ENCODE measurements at regions not wholly inside any gene's neighbourhood (a gene's known extent, or its start where the extent isn't known, plus 50 kb on each side); places are given as distances from the start of the nearest gene placed in this dataset.

- Histone ChIP-seq H3K27me3 (ENCODE audit: insufficient read depth in 3 of 3, low read length in 2 of 3) (peaks cover 0 to 5% (median 0%) of the 10 kb centered on the region in 3 donors), H3K4me3 (no peak overlapping the region), H3K27ac (no peak overlapping the region), H3K9me3 (no peaks in the 10 kb centered on the region), H3K36me3 (ENCODE audit: insufficient read depth in 1 of 2, low read depth in 1 of 2) (no peaks in the 10 kb centered on the region), H3K4me1 (no peaks in the 10 kb centered on the region)
- intact Hi-C loops (cut with DNase I), result no loop called here
- DNase-seq, result no peak
- WGBS, 3 donors, result 84 to 85% (median 85%) methylated on average over 5 of the region's 5 CpGs
- no peak for TF ChIP-seq CTCF (IDR thresholded peaks at IDR 0.05)
- ATAC-seq, result no peak
These were observed 116.3 kb upstream of the ERG start for GRCh38 chr21:38614558-38614957.

- Histone ChIP-seq H3K27me3 (ENCODE audit: insufficient read depth in 3 of 3, low read length in 2 of 3) (peaks cover 0 to 3% (median 0%) of the 10 kb centered on the region in 3 donors), H3K9me3 (no peaks in the 10 kb centered on the region), H3K36me3 (ENCODE audit: insufficient read depth in 1 of 2, low read depth in 1 of 2) (no peaks in the 10 kb centered on the region), H3K4me3 (no peak overlapping the region), H3K27ac (no peak overlapping the region), H3K4me1 (no peaks in the 10 kb centered on the region)
- TF ChIP-seq CTCF (IDR thresholded peaks at IDR 0.05), result no peak
- intact Hi-C loops (cut with DNase I), result no loop called here
- WGBS, 3 donors, result 64 to 80% (median 67%) methylated on average over 2 of the region's 2 CpGs
- no peak for DNase-seq
- no peak for ATAC-seq
These were observed 121.2 kb upstream of the ERG start for GRCh38 chr21:38619480-38619879.

- H3K4me1 ChIP-seq, result no peaks in the 10 kb centered on the region
- H3K9me3 ChIP-seq, result no peaks in the 10 kb centered on the region
- no peak overlapping the region for H3K4me3 ChIP-seq
- peak in 2 of 4 donors; percentile 28 to 37 for ATAC-seq
- no peak for TF ChIP-seq CTCF (IDR thresholded peaks at IDR 0.05)
- no peaks in the 10 kb centered on the region for H3K27me3 ChIP-seq (ENCODE audit: insufficient read depth in 3 of 3, low read length in 2 of 3)
- intact Hi-C loops (cut with DNase I), result no loop called here
- H3K36me3 ChIP-seq (ENCODE audit: insufficient read depth in 1 of 2, low read depth in 1 of 2), result no peaks in the 10 kb centered on the region
- H3K27ac ChIP-seq, result no peak overlapping the region
- DNase-seq, result peak; percentile 65 to 70
- WGBS, 3 donors, result 20 to 31% (median 21%) methylated on average over 9 of the region's 9 CpGs
These were observed 121.8 kb upstream of the ERG start for GRCh38 chr21:38619992-38620479.

- WGBS, 3 donors, result 92 to 98% (median 95%) methylated on average over 3 of the region's 3 CpGs
- Histone ChIP-seq H3K27me3 (ENCODE audit: insufficient read depth in 3 of 3, low read length in 2 of 3) (no peaks in the 10 kb centered on the region), H3K9me3 (no peaks in the 10 kb centered on the region), H3K4me3 (no peak overlapping the region), H3K36me3 (ENCODE audit: insufficient read depth in 1 of 2, low read depth in 1 of 2) (no peaks in the 10 kb centered on the region), H3K4me1 (no peaks in the 10 kb centered on the region), H3K27ac (no peak overlapping the region)
- ATAC-seq (no peak), DNase-seq (no peak)
- TF ChIP-seq CTCF (IDR thresholded peaks at IDR 0.05), result no peak
- intact Hi-C loops (cut with DNase I), result no loop called here
These were observed 122.9 kb upstream of the ERG start for GRCh38 chr21:38621132-38621531.
